HS-27A (cell line): ENCODE measurements at regions not wholly inside any gene's neighbourhood (a gene's known extent, or its start where the extent isn't known, plus 50 kb on each side); places are given as distances from the start of the nearest gene placed in this dataset.
A peak's percentile ranks its signal among the peaks of the same experiment; 100 is the strongest.

Source experiments
- DNase-seq: peaks from one replicate; pipeline ENCODE4 v3.0.0-alpha.2; 2012; ENCODE audit warnings: low read depth, missing footprints

GRCh38 chr1:14302025-14302424 lies 296.5 kb upstream of the KAZN start:
- DNase-seq = no peak

GRCh38 chr1:14303011-14303410 lies 295.5 kb upstream of the KAZN start:
- DNase-seq = no peak

- DNase-seq = no peak
These were observed 294.1 kb upstream of the KAZN start for GRCh38 chr1:14304381-14304865.

- DNase-seq = no peak
These were observed 290.0 kb upstream of the KAZN start for GRCh38 chr1:14308460-14308859.

- DNase-seq = no peak
These were observed 288.5 kb upstream of the KAZN start for GRCh38 chr1:14309984-14310383.

GRCh38 chr1:14310476-14310875 lies 288.0 kb upstream of the KAZN start:
- no peak for DNase-seq

- DNase-seq = no peak
These were observed 284.6 kb upstream of the KAZN start for GRCh38 chr1:14313731-14314431.

- no peak for DNase-seq
These were observed 279.7 kb upstream of the KAZN start for GRCh38 chr1:14318830-14319229.

GRCh38 chr1:14320518-14320917 lies 278.0 kb upstream of the KAZN start:
- DNase-seq = no peak

GRCh38 chr1:14320986-14321385 lies 277.5 kb upstream of the KAZN start:
- DNase-seq = no peak

GRCh38 chr1:14321422-14321821 lies 277.1 kb upstream of the KAZN start:
- no peak for DNase-seq

GRCh38 chr1:14323568-14324247 lies 274.8 kb upstream of the KAZN start:
- DNase-seq = no peak

GRCh38 chr1:14324248-14324630 lies 274.2 kb upstream of the KAZN start:
- no peak for DNase-seq

GRCh38 chr1:14326857-14327256 lies 271.6 kb upstream of the KAZN start:
- DNase-seq = no peak

GRCh38 chr1:14328685-14329084 lies 269.8 kb upstream of the KAZN start:
- DNase-seq = no peak

GRCh38 chr1:14332158-14332557 lies 266.3 kb upstream of the KAZN start:
- DNase-seq = no peak

GRCh38 chr1:14334336-14335176 lies 263.9 kb upstream of the KAZN start:
- DNase-seq = no peak

- no peak for DNase-seq
These were observed 260.0 kb upstream of the KAZN start for GRCh38 chr1:14338509-14338908.

GRCh38 chr1:14339288-14339687 lies 259.2 kb upstream of the KAZN start:
- DNase-seq = no peak

- peak; percentile 51 for DNase-seq
These were observed 258.3 kb upstream of the KAZN start for GRCh38 chr1:14340002-14340785.

- DNase-seq = no peak
These were observed 257.3 kb upstream of the KAZN start for GRCh38 chr1:14341147-14341546.

GRCh38 chr1:14345946-14346550 lies 252.4 kb upstream of the KAZN start:
- no peak for DNase-seq
